NCI-H2081 (cell line): ENCODE measurements at regions not wholly inside any gene's neighbourhood (a gene's known extent, or its start where the extent isn't known, plus 50 kb on each side); places are given as distances from the start of the nearest gene placed in this dataset.
"Not testable (repeated sequence)": the region's sequence is repeated elsewhere in the genome, so short reads cannot be mapped to it uniquely, and the experiment has no call there.

ENCODE experiments used
- DNase-seq, 2 experiments: peaks; one replicate each; lab custom pipeline; 2025; lab: John Stamatoyannopoulos, UW

- DNase-seq = no peak
Observed at GRCh38 chr12:25868193-25868592, 90.3 kb upstream of the RASSF8 start.

- no peak for DNase-seq
Observed at GRCh38 chr12:25872137-25872536, 86.3 kb upstream of the RASSF8 start.

- no peak for DNase-seq
Observed at GRCh38 chr12:25875661-25876060, 82.8 kb upstream of the RASSF8 start.

GRCh38 chr12:25876383-25877045 lies 82.0 kb upstream of the RASSF8 start:
- no peak for DNase-seq

GRCh38 chr12:25877446-25877845 lies 81.0 kb upstream of the RASSF8 start:
- no peak for DNase-seq

- no peak for DNase-seq
Observed at GRCh38 chr12:25882266-25882665, 76.2 kb upstream of the RASSF8 start.

- no peak for DNase-seq
Observed at GRCh38 chr12:25883026-25883916, 75.2 kb upstream of the RASSF8 start.

- DNase-seq = no peak
Observed at GRCh38 chr12:25884024-25884919, 74.2 kb upstream of the RASSF8 start.

- DNase-seq = no peak
Observed at GRCh38 chr12:25884920-25885234, 73.6 kb upstream of the RASSF8 start.

GRCh38 chr12:25886396-25886795 lies 72.1 kb upstream of the RASSF8 start:
- DNase-seq = no peak

- DNase-seq = no peak
Observed at GRCh38 chr12:25887367-25887766, 71.1 kb upstream of the RASSF8 start.

- no peak for DNase-seq
Observed at GRCh38 chr12:25889185-25889584, 69.3 kb upstream of the RASSF8 start.

- not testable (repeated sequence) for DNase-seq
Observed at GRCh38 chr12:25891095-25891494, 67.4 kb upstream of the RASSF8 start.

GRCh38 chr12:25894759-25895158 lies 63.7 kb upstream of the RASSF8 start:
- DNase-seq = no peak

GRCh38 chr12:25896981-25897380 lies 61.5 kb upstream of the RASSF8 start:
- DNase-seq = no peak

- no peak for DNase-seq
Observed at GRCh38 chr12:25903603-25904245, 54.8 kb upstream of the RASSF8 start.

- no peak for DNase-seq
Observed at GRCh38 chr12:25904442-25904841, 54.0 kb upstream of the RASSF8 start.

GRCh38 chr12:25906651-25907340 lies 51.7 kb upstream of the RASSF8 start:
- no peak for DNase-seq
